ENCODE measurements at regions not wholly inside any gene's neighbourhood (a gene's known extent, or its start where the extent isn't known, plus 50 kb on each side); places are given as distances from the start of the nearest gene placed in this dataset.

DNA sequence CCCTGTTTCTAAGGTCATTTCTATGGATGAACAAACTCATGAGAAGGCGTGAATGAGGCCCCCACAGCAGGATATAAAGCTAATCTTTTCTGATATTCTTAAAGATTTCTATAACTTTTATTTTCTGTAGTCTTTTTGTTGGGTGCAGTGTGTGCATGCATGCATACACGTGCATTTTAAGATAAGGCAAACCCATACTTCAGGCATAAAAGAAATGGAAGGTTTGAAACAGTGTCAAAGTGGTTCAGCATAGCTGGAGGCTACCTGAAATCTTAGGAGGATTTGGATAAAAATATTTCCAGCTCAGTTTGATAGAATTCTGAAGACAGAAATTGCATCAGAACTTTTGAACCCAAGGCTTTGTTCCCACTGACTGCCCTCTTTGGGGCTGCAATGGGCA lies 119.7 kb downstream of the PDHA2 start:
- Histone ChIP-seq H3K27me3 (no peaks in the 10 kb centered on the region), H3K36me3 (no peaks in the 10 kb centered on the region), H3K4me1 (no peaks in the 10 kb centered on the region), H3K9me3 (no peaks in the 10 kb centered on the region), H3K4me3 (ENCODE audit: low read depth, low read length) (no peak overlapping the region)
- TF ChIP-seq, protein P1, sequence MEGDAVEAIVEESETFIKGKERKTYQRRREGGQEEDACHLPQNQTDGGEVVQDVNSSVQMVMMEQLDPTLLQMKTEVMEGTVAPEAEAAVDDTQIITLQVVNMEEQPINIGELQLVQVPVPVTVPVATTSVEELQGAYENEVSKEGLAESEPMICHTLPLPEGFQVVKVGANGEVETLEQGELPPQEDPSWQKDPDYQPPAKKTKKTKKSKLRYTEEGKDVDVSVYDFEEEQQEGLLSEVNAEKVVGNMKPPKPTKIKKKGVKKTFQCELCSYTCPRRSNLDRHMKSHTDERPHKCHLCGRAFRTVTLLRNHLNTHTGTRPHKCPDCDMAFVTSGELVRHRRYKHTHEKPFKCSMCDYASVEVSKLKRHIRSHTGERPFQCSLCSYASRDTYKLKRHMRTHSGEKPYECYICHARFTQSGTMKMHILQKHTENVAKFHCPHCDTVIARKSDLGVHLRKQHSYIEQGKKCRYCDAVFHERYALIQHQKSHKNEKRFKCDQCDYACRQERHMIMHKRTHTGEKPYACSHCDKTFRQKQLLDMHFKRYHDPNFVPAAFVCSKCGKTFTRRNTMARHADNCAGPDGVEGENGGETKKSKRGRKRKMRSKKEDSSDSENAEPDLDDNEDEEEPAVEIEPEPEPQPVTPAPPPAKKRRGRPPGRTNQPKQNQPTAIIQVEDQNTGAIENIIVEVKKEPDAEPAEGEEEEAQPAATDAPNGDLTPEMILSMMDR (IDR thresholded peaks at IDR 0.05; ENCODE audit: low read depth, low read length) = no peak
- DNase-seq = no peak

DNA sequence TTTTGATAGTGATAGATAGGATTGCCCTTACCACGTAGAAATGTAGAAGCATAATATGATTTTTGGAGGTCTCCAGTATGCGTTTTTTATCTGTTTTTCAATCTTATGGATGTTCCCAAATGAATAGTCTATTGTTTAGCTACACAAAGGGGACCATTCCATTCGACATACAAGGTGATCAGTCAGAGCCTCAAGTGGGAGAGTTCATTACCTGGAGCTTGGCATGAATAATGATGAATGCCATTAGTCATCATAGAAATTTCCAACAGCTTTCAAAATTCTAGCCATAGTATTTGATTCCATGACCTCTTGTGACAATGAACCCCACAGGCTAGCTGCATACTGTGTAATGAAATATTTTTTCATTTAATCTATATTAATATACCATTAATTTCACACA lies 123.6 kb downstream of the PDHA2 start:
- Histone ChIP-seq H3K9me3 (no peaks in the 10 kb centered on the region), H3K36me3 (no peaks in the 10 kb centered on the region), H3K27me3 (no peaks in the 10 kb centered on the region), H3K4me3 (ENCODE audit: low read depth, low read length) (no peak overlapping the region), H3K4me1 (no peaks in the 10 kb centered on the region)
- no peak for DNase-seq
- TF ChIP-seq, protein P1 (IDR thresholded peaks at IDR 0.05; ENCODE audit: low read depth, low read length) = no peak

DNA sequence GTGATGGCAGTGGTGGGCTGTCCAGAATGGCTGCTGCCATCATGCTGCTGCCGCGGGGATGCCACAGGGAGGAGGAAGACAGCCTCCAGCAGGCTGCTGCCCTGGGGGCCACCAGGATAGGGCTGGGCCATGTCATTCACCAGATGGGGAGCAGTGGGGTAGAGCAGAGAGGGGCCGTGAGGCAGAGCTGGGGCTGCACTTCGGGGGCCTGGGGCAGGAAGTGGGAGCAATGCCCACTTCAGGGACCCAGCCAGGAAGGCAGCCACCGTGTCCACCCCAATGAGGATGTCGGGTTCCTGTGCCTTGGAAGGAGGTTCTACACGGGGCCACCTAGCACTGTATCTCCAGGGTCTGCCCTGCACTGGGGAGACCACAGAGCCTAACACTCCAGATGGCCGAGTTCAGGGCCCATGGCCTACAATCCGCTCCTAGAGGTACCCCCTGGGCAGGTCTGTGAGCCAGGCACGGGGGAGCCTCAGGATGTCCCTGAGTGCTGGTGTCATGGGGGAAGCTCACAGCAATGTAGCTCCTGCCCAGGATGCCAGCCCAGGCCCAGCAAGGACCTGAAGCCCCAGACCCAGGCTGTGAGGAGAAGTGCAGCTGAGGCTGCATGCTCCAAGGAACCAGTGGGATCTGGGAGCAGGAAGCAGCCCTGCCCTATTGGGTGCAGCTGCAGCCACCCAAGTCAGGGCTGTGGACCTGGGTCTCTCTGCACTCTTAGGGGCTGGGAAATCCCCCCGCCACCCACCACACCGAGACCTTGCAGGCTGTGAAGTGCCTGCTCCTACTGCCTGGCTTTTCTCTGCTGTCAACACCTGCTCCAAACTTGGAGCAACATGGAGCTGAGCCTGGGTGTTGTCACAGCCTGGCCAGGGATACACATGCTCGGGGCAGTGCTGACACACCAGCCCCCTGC lies 140.3 kb downstream of the PDHA2 start:
- Histone ChIP-seq H3K4me3 (ENCODE audit: low read depth, low read length) (no peak overlapping the region), H3K4me1 (no peaks in the 10 kb centered on the region), H3K27me3 (no peaks in the 10 kb centered on the region), H3K36me3 (no peaks in the 10 kb centered on the region), H3K9me3 (no peaks in the 10 kb centered on the region)
- TF ChIP-seq, protein P1 (IDR thresholded peaks at IDR 0.05; ENCODE audit: low read depth, low read length) = no peak
- no peak for DNase-seq

DNA sequence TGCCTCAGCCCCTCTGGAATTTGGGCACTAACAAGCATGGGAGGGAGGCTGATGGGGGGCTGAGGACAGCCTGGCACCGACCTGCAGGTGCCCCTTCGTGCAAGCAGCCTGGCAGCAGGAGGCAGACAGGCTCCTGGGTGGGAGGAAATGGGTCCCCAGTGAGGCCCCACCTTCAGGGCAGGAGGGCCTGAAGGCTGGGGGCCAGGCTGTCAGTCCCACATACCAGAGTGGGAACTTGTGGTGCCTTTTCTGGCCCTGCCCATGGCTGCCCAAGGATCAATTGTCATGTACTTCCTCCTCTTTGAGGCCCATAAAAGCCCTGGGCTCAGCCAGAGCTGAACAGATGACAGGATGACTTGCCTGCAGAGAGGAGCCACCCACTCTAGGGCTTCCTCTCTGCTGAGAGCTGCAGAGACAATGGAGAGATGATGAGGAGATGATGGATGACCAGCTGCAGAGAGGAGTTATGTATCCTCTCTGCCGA lies 141.0 kb downstream of the PDHA2 start:
- TF ChIP-seq, protein P1 (IDR thresholded peaks at IDR 0.05; ENCODE audit: low read depth, low read length) = no peak
- DNase-seq = no peak
- Histone ChIP-seq H3K36me3 (no peaks in the 10 kb centered on the region), H3K27me3 (no peaks in the 10 kb centered on the region), H3K4me1 (no peaks in the 10 kb centered on the region), H3K4me3 (ENCODE audit: low read depth, low read length) (no peak overlapping the region), H3K9me3 (no peaks in the 10 kb centered on the region)

DNA sequence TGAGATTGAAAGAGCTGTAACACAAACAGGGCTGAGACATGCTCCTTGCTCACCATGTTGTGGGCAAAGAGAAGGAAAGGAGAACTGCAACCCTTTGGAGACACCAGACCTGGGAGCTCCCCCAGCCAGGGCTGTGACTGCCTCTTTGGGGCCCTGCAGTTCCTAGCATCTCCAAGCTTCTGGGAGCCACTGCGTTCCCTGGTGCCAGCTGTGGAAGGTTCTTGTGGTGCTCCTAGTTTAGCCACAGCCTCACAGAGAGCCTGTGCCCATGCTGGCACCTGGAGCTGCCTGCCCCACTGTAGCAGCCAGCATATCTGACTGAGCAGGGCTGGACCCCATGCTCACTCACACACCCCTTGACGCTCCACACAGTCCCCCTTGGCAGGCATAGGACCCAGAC lies 141.7 kb downstream of the PDHA2 start:
- H3K27me3 ChIP-seq = no peaks in the 10 kb centered on the region
- TF ChIP-seq, protein P1 (IDR thresholded peaks at IDR 0.05; ENCODE audit: low read depth, low read length) = no peak
- H3K9me3 ChIP-seq = no peaks in the 10 kb centered on the region
- no peaks in the 10 kb centered on the region for H3K36me3 ChIP-seq
- DNase-seq = no peak
- no peaks in the 10 kb centered on the region for H3K4me1 ChIP-seq
- no peak overlapping the region for H3K4me3 ChIP-seq (ENCODE audit: low read depth, low read length)

DNA sequence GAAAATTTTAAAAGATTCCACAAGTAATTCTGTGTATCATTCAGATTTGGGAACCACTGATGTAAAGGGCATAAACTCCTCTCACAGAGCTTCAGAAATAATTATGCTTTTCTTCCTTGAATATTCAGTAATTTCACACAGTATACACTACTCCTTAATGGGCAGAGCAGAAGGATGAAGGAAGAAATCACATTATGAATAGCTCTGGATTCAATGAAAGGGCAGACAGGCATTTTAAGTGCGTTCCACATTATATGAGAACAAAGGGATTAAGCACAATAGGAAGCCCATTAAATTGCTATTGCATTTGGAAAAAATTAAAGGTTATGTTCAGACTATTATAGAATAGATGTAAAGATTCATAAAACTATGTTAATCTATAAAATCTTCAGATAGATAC lies 142.6 kb downstream of the PDHA2 start:
- DNase-seq = no peak
- TF ChIP-seq, protein P1 (IDR thresholded peaks at IDR 0.05; ENCODE audit: low read depth, low read length) = no peak
- H3K36me3 ChIP-seq = no peaks in the 10 kb centered on the region

More for the DNA sequence above, 142.6 kb downstream of the PDHA2 start:
- H3K4me3 ChIP-seq (ENCODE audit: low read depth, low read length) = no peak overlapping the region
- H3K9me3 ChIP-seq = no peaks in the 10 kb centered on the region
- no peaks in the 10 kb centered on the region for H3K27me3 ChIP-seq
- H3K4me1 ChIP-seq = no peaks in the 10 kb centered on the region

All from BE2C (cell line).